Activated CD4-positive, alpha-beta T cell treated with anti-CD3 and anti-CD28 coated beads, Interleukin-2, Interleukin-6, amounts not matched to agents 100 ng/mL and 50 ng/mL, durations not matched to agents 16 hours and 8 hours (primary cell): ENCODE measurements at regions not wholly inside any gene's neighbourhood (a gene's known extent, or its start where the extent isn't known, plus 50 kb on each side); places are given as distances from the start of the nearest gene placed in this dataset.
"Not testable (repeated sequence)": the region's sequence is repeated elsewhere in the genome, so short reads cannot be mapped to it uniquely, and the experiment has no call there.

Experiments
- DNase-seq: peaks from one replicate; pipeline ENCODE4 v3.0.0-alpha.2; 2020

GRCh38 chrX:9349572-9350494, 115.0 kb upstream of the TBL1X start:
- DNase-seq, result no peak

GRCh38 chrX:9351126-9351525, 113.7 kb upstream of the TBL1X start:
- DNase-seq, result no peak

GRCh38 chrX:9352243-9352642, 112.6 kb upstream of the TBL1X start:
- no peak for DNase-seq

GRCh38 chrX:9352694-9353411, 112.0 kb upstream of the TBL1X start:
- DNase-seq, result peak; percentile 89

GRCh38 chrX:9354918-9355317, 109.9 kb upstream of the TBL1X start:
- no peak for DNase-seq

- peak; percentile 66 for DNase-seq
These were observed 109.1 kb upstream of the TBL1X start for GRCh38 chrX:9355739-9356138.

- DNase-seq, result no peak
These were observed 108.0 kb upstream of the TBL1X start for GRCh38 chrX:9356846-9357245.

- DNase-seq, result no peak
These were observed 107.2 kb upstream of the TBL1X start for GRCh38 chrX:9357518-9358114.

- no peak for DNase-seq
These were observed 102.4 kb upstream of the TBL1X start for GRCh38 chrX:9362363-9362928.

GRCh38 chrX:9367421-9367820, 97.4 kb upstream of the TBL1X start:
- no peak for DNase-seq

- DNase-seq, result no peak
These were observed 96.6 kb upstream of the TBL1X start for GRCh38 chrX:9368262-9368661.

- peak; percentile 23 for DNase-seq
These were observed 95.0 kb upstream of the TBL1X start for GRCh38 chrX:9369802-9370291.

GRCh38 chrX:9370893-9371292, 94.0 kb upstream of the TBL1X start:
- DNase-seq, result no peak

GRCh38 chrX:9372866-9373265, 92.0 kb upstream of the TBL1X start:
- DNase-seq, result no peak

- no peak for DNase-seq
These were observed 91.1 kb upstream of the TBL1X start for GRCh38 chrX:9373789-9374188.

- DNase-seq, result no peak
These were observed 90.3 kb upstream of the TBL1X start for GRCh38 chrX:9374555-9374954.

- DNase-seq, result no peak
These were observed 88.7 kb upstream of the TBL1X start for GRCh38 chrX:9376111-9376510.

- not testable (repeated sequence) for DNase-seq
These were observed 87.6 kb upstream of the TBL1X start for GRCh38 chrX:9377216-9377615.

- DNase-seq, result peak; percentile 7
These were observed 85.7 kb upstream of the TBL1X start for GRCh38 chrX:9378980-9379696.

- no peak for DNase-seq
These were observed 84.9 kb upstream of the TBL1X start for GRCh38 chrX:9379697-9380551.

GRCh38 chrX:9383655-9384054, 81.2 kb upstream of the TBL1X start:
- no peak for DNase-seq

- no peak for DNase-seq
These were observed 76.4 kb upstream of the TBL1X start for GRCh38 chrX:9388450-9388849.
